Prostate gland (tissue), 2 donors: ENCODE measurements at regions not wholly inside any gene's neighbourhood (a gene's known extent, or its start where the extent isn't known, plus 50 kb on each side); places are given as distances from the start of the nearest gene placed in this dataset.

Experiments used
- DNase-seq: peaks from one replicate; pipeline ENCODE4 v3.0.0-alpha.2; 2019; ENCODE audit warnings: low spot score
- H3K27ac ChIP-seq, 2 donors: fragments of 200-600 bp; sonication (generic); 2 replicates each; pipeline ENCODE4 v1.5.1; 2017 to 2019
- H3K27me3 ChIP-seq: fragments of 200-600 bp; sonication (generic); replicated peaks from 2 replicates; pipeline ENCODE4 v1.5.1; 2019; ENCODE audit not compliant: insufficient read depth
- H3K36me3 ChIP-seq, 2 donors: fragments of 200-600 bp; sonication (generic); 1 replicate in 1 of 2; 2 replicates in 1 of 2; pipeline versions ENCODE4 v1.5.1 to v1.8.1; 2017 to 2019
- H3K4me1 ChIP-seq: fragments of 200-600 bp; sonication (generic); replicated peaks from 2 replicates; pipeline ENCODE4 v1.5.1; 2019
- H3K4me3 ChIP-seq, 2 donors: fragments of 200-600 bp; sonication (generic); 2 replicates each; pipeline ENCODE4 v1.5.1; 2017 to 2019
- H3K9me3 ChIP-seq: fragments of 200-600 bp; sonication (generic); 2 replicates; pipeline ENCODE4 v1.5.1; 2017
- POLR2A ChIP-seq: fragments of 450-650 bp; IDR thresholded peaks from one replicate; pipeline ENCODE4 v1.6.1; 2016; ENCODE audit warnings: antibody characterized with exemption, mild to moderate bottlenecking
- POLR2AphosphoS5 ChIP-seq: sonication (generic); formaldehyde crosslinking; IDR thresholded peaks from one replicate; pipeline ENCODE4 v1.6.1; 2017; ENCODE audit warnings: antibody characterized with exemption
- WGBS: methylation state at CpG from one replicate; pipeline ENCODE4 v1.1.5; 2018; 5-methylcytosine and 5-hydroxymethylcytosine counted together
- intact Hi-C: fragments of 100-400 bp; cut with DNase I; formaldehyde crosslinking; loops from one replicate; pipeline ENCODE4 v1.14.2; 2022
- TF ChIP-seq, protein P1 (sequence below), 4 experiments: fragments of 200-600 bp in 2 of 4; fragments of 450-650 bp in 2 of 4; sonication (generic) in 2 of 4; IDR thresholded peaks; 1 replicate in 3 of 4; 2 replicates in 1 of 4; pipeline ENCODE4 v1.5.1; 2016 to 2019; ENCODE audit warnings: antibody characterized with exemption in 4 of 4, mild to moderate bottlenecking in 2 of 4, moderate library complexity in 2 of 4

- Histone ChIP-seq H3K4me1 (no peaks in the 10 kb centered on the region), H3K27ac (no peak overlapping the region), H3K27me3 (no peaks in the 10 kb centered on the region), H3K4me3 (no peak overlapping the region), H3K36me3 (no peaks in the 10 kb centered on the region), H3K9me3 (no peaks in the 10 kb centered on the region)
- 86% methylated on average over 4 of the region's 4 CpGs for WGBS
- intact Hi-C loops, result no loop called here
- DNase-seq, result no peak
- TF ChIP-seq POLR2A (no peak), POLR2AphosphoS5 (no peak)
Observed at GRCh38 chr6:8543714-8544113, 108.4 kb upstream of the SLC35B3 start.

DNA sequence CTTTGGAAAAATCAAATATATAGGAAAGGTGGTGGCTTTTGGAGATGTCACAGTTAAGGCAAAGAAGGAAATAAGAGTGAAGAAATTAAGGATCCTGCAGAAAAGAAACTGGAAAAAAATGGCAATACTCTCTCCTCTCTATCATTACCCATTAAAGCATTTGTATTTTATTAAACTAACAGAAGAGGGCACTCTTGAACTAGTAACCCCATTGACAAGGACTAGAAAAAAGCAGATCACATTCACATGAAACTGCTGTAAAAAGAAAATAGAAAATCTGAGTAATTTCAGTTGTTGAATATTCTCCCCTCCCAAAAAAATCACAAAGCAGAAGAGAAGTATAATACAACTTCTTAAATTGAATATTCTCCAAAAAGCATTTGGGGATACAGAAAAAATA, 104.1 kb upstream of the SLC35B3 start:
- no peaks in the 10 kb centered on the region for H3K36me3 ChIP-seq
- H3K27me3 ChIP-seq, result no peaks in the 10 kb centered on the region
- intact Hi-C loops, result no loop called here
- DNase-seq, result no peak
- no peaks in the 10 kb centered on the region for H3K4me1 ChIP-seq
- H3K27ac ChIP-seq, result no peak overlapping the region
- H3K4me3 ChIP-seq, result no peak overlapping the region
- no peaks in the 10 kb centered on the region for H3K9me3 ChIP-seq
- TF ChIP-seq POLR2AphosphoS5 (no peak), POLR2A (no peak)
- TF ChIP-seq, protein P1, sequence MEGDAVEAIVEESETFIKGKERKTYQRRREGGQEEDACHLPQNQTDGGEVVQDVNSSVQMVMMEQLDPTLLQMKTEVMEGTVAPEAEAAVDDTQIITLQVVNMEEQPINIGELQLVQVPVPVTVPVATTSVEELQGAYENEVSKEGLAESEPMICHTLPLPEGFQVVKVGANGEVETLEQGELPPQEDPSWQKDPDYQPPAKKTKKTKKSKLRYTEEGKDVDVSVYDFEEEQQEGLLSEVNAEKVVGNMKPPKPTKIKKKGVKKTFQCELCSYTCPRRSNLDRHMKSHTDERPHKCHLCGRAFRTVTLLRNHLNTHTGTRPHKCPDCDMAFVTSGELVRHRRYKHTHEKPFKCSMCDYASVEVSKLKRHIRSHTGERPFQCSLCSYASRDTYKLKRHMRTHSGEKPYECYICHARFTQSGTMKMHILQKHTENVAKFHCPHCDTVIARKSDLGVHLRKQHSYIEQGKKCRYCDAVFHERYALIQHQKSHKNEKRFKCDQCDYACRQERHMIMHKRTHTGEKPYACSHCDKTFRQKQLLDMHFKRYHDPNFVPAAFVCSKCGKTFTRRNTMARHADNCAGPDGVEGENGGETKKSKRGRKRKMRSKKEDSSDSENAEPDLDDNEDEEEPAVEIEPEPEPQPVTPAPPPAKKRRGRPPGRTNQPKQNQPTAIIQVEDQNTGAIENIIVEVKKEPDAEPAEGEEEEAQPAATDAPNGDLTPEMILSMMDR (IDR thresholded peaks at IDR 0.05), result no peak

- TF ChIP-seq POLR2A (no peak), POLR2AphosphoS5 (no peak)
- TF ChIP-seq, protein P1 (IDR thresholded peaks at IDR 0.05), result no peak
- DNase-seq, result no peak
- H3K9me3 ChIP-seq, result no peaks in the 10 kb centered on the region
- H3K4me3 ChIP-seq, result no peak overlapping the region
- no peak overlapping the region for H3K27ac ChIP-seq
- intact Hi-C loops, result no loop called here
- H3K36me3 ChIP-seq, result no peaks in the 10 kb centered on the region
- no peaks in the 10 kb centered on the region for H3K4me1 ChIP-seq
- H3K27me3 ChIP-seq, result no peaks in the 10 kb centered on the region
- 69% methylated on average over 3 of the region's 3 CpGs for WGBS
Observed at GRCh38 chr6:8536122-8536521, 100.8 kb upstream of the SLC35B3 start.

GRCh38 chr6:8535519-8535918, 100.2 kb upstream of the SLC35B3 start:
- Histone ChIP-seq H3K27me3 (no peaks in the 10 kb centered on the region), H3K4me3 (no peak overlapping the region), H3K9me3 (no peaks in the 10 kb centered on the region), H3K4me1 (no peaks in the 10 kb centered on the region), H3K27ac (no peak overlapping the region), H3K36me3 (no peaks in the 10 kb centered on the region)
- WGBS, result 80% methylated on average over 3 of the region's 3 CpGs
- intact Hi-C loops, result no loop called here
- DNase-seq, result no peak
- TF ChIP-seq POLR2A, result no peak

DNA sequence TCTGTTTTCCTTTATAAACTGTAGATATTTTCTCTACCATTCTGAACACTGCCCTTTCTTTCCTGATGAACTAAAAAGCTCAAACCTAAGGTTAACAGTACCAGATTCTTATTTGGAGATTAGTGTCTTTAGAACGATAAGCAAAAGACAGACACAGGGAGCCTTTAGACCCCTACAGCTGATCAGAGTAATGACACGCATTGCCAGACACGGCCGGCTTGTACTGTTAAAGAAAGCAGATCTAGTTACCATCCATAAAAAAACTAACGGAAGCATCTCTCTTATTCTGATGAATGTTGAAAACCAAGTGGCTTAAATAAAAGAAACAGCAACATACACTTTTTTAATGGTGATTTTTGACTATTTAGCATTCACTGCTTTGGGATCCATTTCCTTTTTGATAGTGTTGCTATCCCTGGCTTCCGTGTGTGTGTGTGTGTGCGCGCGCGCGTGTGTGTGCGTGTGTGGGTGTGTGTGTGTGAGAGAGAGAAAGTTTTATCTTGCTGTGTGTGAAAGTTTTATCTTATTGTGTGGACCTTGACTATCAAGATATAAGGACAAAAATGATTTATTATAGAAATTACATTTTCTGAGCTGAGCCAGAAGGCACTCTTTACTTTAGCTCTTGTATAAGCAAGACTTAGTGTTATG, 95.6 kb upstream of the SLC35B3 start:
- intact Hi-C loops, result no loop called here
- TF ChIP-seq, protein P1 (IDR thresholded peaks at IDR 0.05), result no peak
- TF ChIP-seq POLR2AphosphoS5, result no peak
- no peak for TF ChIP-seq POLR2A
- no peaks in the 10 kb centered on the region for H3K4me1 ChIP-seq
- H3K9me3 ChIP-seq, result no peaks in the 10 kb centered on the region
- DNase-seq, result no peak
- H3K27ac ChIP-seq, result no peak overlapping the region
- H3K27me3 ChIP-seq, result no peaks in the 10 kb centered on the region
- 74% methylated on average over 12 of the region's 12 CpGs for WGBS
- no peaks in the 10 kb centered on the region for H3K36me3 ChIP-seq
- no peak overlapping the region for H3K4me3 ChIP-seq

GRCh38 chr6:8529250-8529649, 93.9 kb upstream of the SLC35B3 start:
- TF ChIP-seq, protein P1 (IDR thresholded peaks at IDR 0.05), result no peak
- TF ChIP-seq POLR2AphosphoS5 (no peak), POLR2A (no peak)
- no peak overlapping the region for H3K4me3 ChIP-seq
- WGBS, result 26% methylated on average over 2 of the region's 2 CpGs
- no peak overlapping the region for H3K27ac ChIP-seq
- no peak for DNase-seq
- no peaks in the 10 kb centered on the region for H3K4me1 ChIP-seq
- no peaks in the 10 kb centered on the region for H3K9me3 ChIP-seq
- intact Hi-C loops, result no loop called here
- no peaks in the 10 kb centered on the region for H3K27me3 ChIP-seq
- no peaks in the 10 kb centered on the region for H3K36me3 ChIP-seq
